Cerebellar cortex (tissue), 1 donor: ENCODE measurements at regions not wholly inside any gene's neighbourhood (a gene's known extent, or its start where the extent isn't known, plus 50 kb on each side); places are given as distances from the start of the nearest gene placed in this dataset.

ENCODE experiments used
- DNase-seq: peaks from one replicate; pipeline ENCODE4 v3.0.0-alpha.2; 2015; ENCODE audit warnings: low spot score

GRCh38 chr4:19910861-19911525, 340.7 kb upstream of the SLIT2 start:
- DNase-seq, result no peak

GRCh38 chr4:19905024-19905423, 346.7 kb upstream of the SLIT2 start:
- DNase-seq, result peak; percentile 51

GRCh38 chr4:19888587-19888986, 363.1 kb upstream of the SLIT2 start:
- no peak for DNase-seq

- DNase-seq, result no peak
These were observed 367.9 kb upstream of the SLIT2 start for GRCh38 chr4:19883841-19884240.

- no peak for DNase-seq
These were observed 371.5 kb upstream of the SLIT2 start for GRCh38 chr4:19880206-19880605.

- no peak for DNase-seq
These were observed 372.4 kb upstream of the SLIT2 start for GRCh38 chr4:19879330-19879729.

GRCh38 chr4:19857991-19858390, 393.7 kb upstream of the SLIT2 start:
- no peak for DNase-seq

GRCh38 chr4:19857380-19857779, 394.3 kb upstream of the SLIT2 start:
- DNase-seq, result no peak

GRCh38 chr4:19850909-19851308, 400.8 kb upstream of the SLIT2 start:
- no peak for DNase-seq

GRCh38 chr4:19844446-19844845, 407.3 kb upstream of the SLIT2 start:
- DNase-seq, result peak; percentile 69

- no peak for DNase-seq
These were observed 409.2 kb upstream of the SLIT2 start for GRCh38 chr4:19842471-19842870.

- no peak for DNase-seq
These were observed 412.8 kb upstream of the SLIT2 start for GRCh38 chr4:19838858-19839257.

- no peak for DNase-seq
These were observed 416.3 kb upstream of the SLIT2 start for GRCh38 chr4:19835429-19835828.

GRCh38 chr4:19832411-19832810, 419.3 kb upstream of the SLIT2 start:
- DNase-seq, result no peak

GRCh38 chr4:19831644-19832285, 419.9 kb upstream of the SLIT2 start:
- DNase-seq, result no peak

GRCh38 chr4:19829101-19829500, 422.6 kb upstream of the SLIT2 start:
- no peak for DNase-seq

- no peak for DNase-seq
These were observed 427.9 kb upstream of the SLIT2 start for GRCh38 chr4:19823781-19824180.

- no peak for DNase-seq
These were observed 432.0 kb upstream of the SLIT2 start for GRCh38 chr4:19819737-19820136.

GRCh38 chr4:19809989-19810388, 441.7 kb upstream of the SLIT2 start:
- DNase-seq, result no peak

GRCh38 chr4:19807505-19807904, 444.2 kb upstream of the SLIT2 start:
- no peak for DNase-seq

GRCh38 chr4:19806865-19807264, 444.8 kb upstream of the SLIT2 start:
- DNase-seq, result no peak

GRCh38 chr4:19803406-19803805, 448.3 kb upstream of the SLIT2 start:
- no peak for DNase-seq

- DNase-seq, result no peak
These were observed 457.9 kb upstream of the SLIT2 start for GRCh38 chr4:19793831-19794230.
